Astrocyte (in vitro differentiated cells and primary cell): ENCODE measurements at regions not wholly inside any gene's neighbourhood (a gene's known extent, or its start where the extent isn't known, plus 50 kb on each side); places are given as distances from the start of the nearest gene placed in this dataset.

ENCODE experiments used
- DNase-seq: peaks from one replicate; pipeline ENCODE4 v3.0.0-alpha.2; 2010; ENCODE audit warnings: low read depth
- FAIRE-seq: peaks from 2 replicates; lab custom pipeline; 2011; peaks lifted over from hg19 to GRCh38; lab: Jason Lieb, UNC
- H2AFZ ChIP-seq: 2 replicates; pipeline ENCODE4 v1.6.0; 2012; ENCODE audit warnings: low read depth, low read length, inconsistent platforms
- H3K27ac ChIP-seq: 2 replicates; pipeline ENCODE4 v1.5.1; 2011; ENCODE audit warnings: low read depth, low read length, inconsistent platforms
- H3K27me3 ChIP-seq: 2 replicates; pipeline ENCODE4 v1.6.0; 2011; ENCODE audit warnings: low read length, inconsistent platforms; ENCODE audit not compliant: insufficient read depth
- H3K36me3 ChIP-seq: 2 replicates; pipeline ENCODE4 v1.5.1; 2011; ENCODE audit warnings: low read length, inconsistent platforms; ENCODE audit not compliant: insufficient read depth
- H3K4me1 ChIP-seq: 2 replicates; pipeline ENCODE4 v1.5.1; 2011; ENCODE audit warnings: low read length, inconsistent platforms; ENCODE audit not compliant: insufficient read depth
- H3K4me2 ChIP-seq: 2 replicates; pipeline ENCODE4 v1.6.0; 2012; ENCODE audit warnings: low read length, inconsistent platforms
- H3K4me3 ChIP-seq: 2 replicates; pipeline ENCODE4 v1.5.1; 2011; ENCODE audit warnings: low read depth, mild to moderate bottlenecking, low read length, inconsistent platforms; ENCODE audit not compliant: insufficient read depth
- H3K79me2 ChIP-seq: 2 replicates; pipeline ENCODE4 v1.6.0; 2012; ENCODE audit warnings: mild to moderate bottlenecking, low read length, inconsistent platforms; ENCODE audit not compliant: insufficient read depth
- H3K9ac ChIP-seq: 2 replicates; pipeline ENCODE4 v1.6.0; 2012; ENCODE audit warnings: mild to moderate bottlenecking, low read length, inconsistent platforms
- H3K9me3 ChIP-seq: 2 replicates; pipeline ENCODE4 v1.5.1; 2012; ENCODE audit warnings: low read depth, mild to moderate bottlenecking, low read length, inconsistent platforms; ENCODE audit not compliant: insufficient read depth
- H4K20me1 ChIP-seq: 2 replicates; pipeline ENCODE4 v1.6.0; 2012; ENCODE audit warnings: low read length, inconsistent platforms; ENCODE audit not compliant: insufficient read depth
- H3K27ac Mint-ChIP-seq: one replicate; pipeline ENCODE4 v1.8.0; 2021; ENCODE audit warnings: mild to moderate bottlenecking, mixed read lengths; ENCODE audit not compliant: unreplicated experiment
- H3K27me3 Mint-ChIP-seq: one replicate; pipeline ENCODE4 v1.8.0; 2021; ENCODE audit warnings: low read depth, mixed read lengths; ENCODE audit not compliant: unreplicated experiment
- H3K36me3 Mint-ChIP-seq: one replicate; pipeline ENCODE4 v1.8.0; 2021; ENCODE audit warnings: low read depth, mixed read lengths; ENCODE audit not compliant: unreplicated experiment
- H3K4me1 Mint-ChIP-seq: one replicate; pipeline ENCODE4 v1.8.0; 2021; ENCODE audit warnings: low read depth, mixed read lengths; ENCODE audit not compliant: unreplicated experiment
- H3K4me3 Mint-ChIP-seq: one replicate; pipeline ENCODE4 v1.8.0; 2021; ENCODE audit warnings: mild to moderate bottlenecking, moderate library complexity, mixed read lengths; ENCODE audit not compliant: unreplicated experiment
- H3K9me3 Mint-ChIP-seq: one replicate; pipeline ENCODE4 v1.8.0; 2021; ENCODE audit warnings: mild to moderate bottlenecking, mixed read lengths; ENCODE audit not compliant: unreplicated experiment
- CTCF ChIP-seq: IDR thresholded peaks from 2 replicates; pipeline ENCODE4 v1.5.1; 2011; ENCODE audit warnings: low read depth, mild to moderate bottlenecking, inconsistent platforms, low read length, moderate library complexity; ENCODE audit not compliant: insufficient read depth
- EZH2 ChIP-seq: IDR thresholded peaks from 2 replicates; pipeline ENCODE4 v1.6.1; 2012; ENCODE audit warnings: mild to moderate bottlenecking, low read length, inconsistent platforms; ENCODE audit not compliant: insufficient read depth

- no peak overlapping the region for H3K4me3 ChIP-seq
- Mint-ChIP-seq H3K27ac (no peak overlapping the region), H3K4me3 (no peak overlapping the region), H3K36me3 (no peaks in the 10 kb centered on the region), H3K4me1 (peaks cover 17% of the 10 kb centered on the region), H3K27me3 (no peaks in the 10 kb centered on the region), H3K9me3 (no peaks in the 10 kb centered on the region)
- DNase-seq (no peak), FAIRE-seq (no peak)
- no peaks in the 10 kb centered on the region for H3K27me3 ChIP-seq
- H2AFZ ChIP-seq, result no peak overlapping the region
- no peaks in the 10 kb centered on the region for H3K36me3 ChIP-seq
- H3K27ac ChIP-seq, result no peak overlapping the region
- no peak overlapping the region for H3K4me2 ChIP-seq
- H3K9ac ChIP-seq, result no peak overlapping the region
- H3K9me3 ChIP-seq, result no peaks in the 10 kb centered on the region
- no peak for TF ChIP-seq CTCF
- TF ChIP-seq EZH2, result no peak
- no peaks in the 10 kb centered on the region for H4K20me1 ChIP-seq
- no peaks in the 10 kb centered on the region for H3K4me1 ChIP-seq
- no peaks in the 10 kb centered on the region for H3K79me2 ChIP-seq
Measured at GRCh38 chr2:167493862-167494261, 605.6 kb downstream of the XIRP2 start.

GRCh38 chr2:167492486-167492885 is 604.2 kb downstream of the XIRP2 start:
- Mint-ChIP-seq H3K9me3 (no peaks in the 10 kb centered on the region), H3K4me1 (peaks cover 17% of the 10 kb centered on the region), H3K36me3 (no peaks in the 10 kb centered on the region), H3K27me3 (no peaks in the 10 kb centered on the region), H3K27ac (no peak overlapping the region), H3K4me3 (no peak overlapping the region)
- Histone ChIP-seq H3K9me3 (no peaks in the 10 kb centered on the region), H3K36me3 (no peaks in the 10 kb centered on the region), H3K4me1 (no peaks in the 10 kb centered on the region), H3K9ac (no peak overlapping the region), H3K27ac (no peak overlapping the region), H4K20me1 (no peaks in the 10 kb centered on the region), H3K79me2 (no peaks in the 10 kb centered on the region), H3K4me2 (no peak overlapping the region), H2AFZ (no peak overlapping the region), H3K4me3 (no peak overlapping the region), H3K27me3 (no peaks in the 10 kb centered on the region)
- FAIRE-seq (no peak), DNase-seq (peak; percentile 51)
- TF ChIP-seq EZH2, result no peak
- no peak for TF ChIP-seq CTCF

- peak overlapping the region; percentile 0 for H3K27ac Mint-ChIP-seq
- Histone ChIP-seq H4K20me1 (no peaks in the 10 kb centered on the region), H3K79me2 (no peaks in the 10 kb centered on the region), H2AFZ (no peak overlapping the region), H3K4me1 (no peaks in the 10 kb centered on the region), H3K4me2 (no peak overlapping the region), H3K36me3 (no peaks in the 10 kb centered on the region), H3K4me3 (no peak overlapping the region), H3K27me3 (no peaks in the 10 kb centered on the region), H3K9ac (no peak overlapping the region), H3K27ac (no peak overlapping the region), H3K9me3 (no peaks in the 10 kb centered on the region)
- no peaks in the 10 kb centered on the region for H3K27me3 Mint-ChIP-seq
- no peak for TF ChIP-seq EZH2
- no peak for TF ChIP-seq CTCF
- no peaks in the 10 kb centered on the region for H3K36me3 Mint-ChIP-seq
- H3K4me3 Mint-ChIP-seq, result no peak overlapping the region
- H3K9me3 Mint-ChIP-seq, result no peaks in the 10 kb centered on the region
- peaks cover 17% of the 10 kb centered on the region for H3K4me1 Mint-ChIP-seq
- FAIRE-seq (no peak), DNase-seq (no peak)
Measured at GRCh38 chr2:167491788-167492187, 603.5 kb downstream of the XIRP2 start.
